T-cell (primary cell): ENCODE measurements at regions not wholly inside any gene's neighbourhood (a gene's known extent, or its start where the extent isn't known, plus 50 kb on each side); places are given as distances from the start of the nearest gene placed in this dataset.
"Not testable (repeated sequence)": the region's sequence is repeated elsewhere in the genome, so short reads cannot be mapped to it uniquely, and the experiment has no call there.

Source experiments
- ATAC-seq, 4 experiments: fragments of 200-7000 bp in 3 of 4; fragments of 150-1000 bp in 1 of 4; cut with Tn5 transposase; replicated peaks in 1 of 4; 1 replicate in 3 of 4; 2 replicates in 1 of 4; pipeline ENCODE4 v1.10.0; 2021; ENCODE audit warnings: moderate library complexity in 3 of 4, mild to moderate bottlenecking in 2 of 4, moderate number of reproducible peaks in 1 of 4
- CTCF ChIA-PET, 2 donors: fragments of 300-600 bp; sonication (Branson Sonifier 250); formaldehyde crosslinking; loops; one replicate each; lab custom pipeline; 2022; ENCODE audit warnings: antibody characterized with exemption in 2 of 2; lab: Charles Lee
- POLR2A ChIA-PET, 2 donors: fragments of 300-600 bp; sonication (Branson Sonifier 250); formaldehyde crosslinking; loops; one replicate each; lab custom pipeline; 2022; ENCODE audit warnings: antibody characterized with exemption in 2 of 2; lab: Charles Lee
- DNase-seq, 35 experiments: peaks; one replicate each; pipeline versions ENCODE4 v3.0.0 to v3.0.0-alpha.2; 2013 to 2023
- H3K27ac ChIP-seq: one replicate; pipeline ENCODE4 v1.5.1; 2013; ENCODE audit warnings: low read length
- H3K27me3 ChIP-seq, 2 experiments: replicated peaks in 1 of 2; 1 replicate in 1 of 2; 2 replicates in 1 of 2; pipeline versions ENCODE4 v1.6.1 to v1.7.0; 2013; ENCODE audit warnings: low read length in 1 of 2, mixed read lengths in 1 of 2; ENCODE audit not compliant: control insufficient read depth in 2 of 2, insufficient read depth in 2 of 2; ENCODE audit errors: extremely low read depth in 1 of 2
- H3K36me3 ChIP-seq, 2 donors: 1 replicate in 1 of 2; 2 replicates in 1 of 2; pipeline versions ENCODE4 v1.6.1 to v1.7.0; 2013; ENCODE audit warnings: low read length in 1 of 2; ENCODE audit not compliant: control insufficient read depth in 2 of 2, insufficient read depth in 1 of 2; ENCODE audit errors: extremely low read depth in 1 of 2
- H3K4me1 ChIP-seq, 2 experiments: 1 replicate in 1 of 2; 2 replicates in 1 of 2; pipeline versions ENCODE4 v1.6.1 to v1.7.0; 2013; ENCODE audit warnings: low read length in 2 of 2, mixed read lengths in 1 of 2; ENCODE audit not compliant: insufficient read depth in 2 of 2, control insufficient read depth in 1 of 2; ENCODE audit errors: extremely low read depth in 1 of 2
- H3K4me3 ChIP-seq, 2 donors: 1 replicate in 1 of 2; 2 replicates in 1 of 2; pipeline versions ENCODE4 v1.5.1 to v1.7.0; 2013; ENCODE audit warnings: mild to moderate bottlenecking in 2 of 2, low read length in 1 of 2, moderate library complexity in 1 of 2; ENCODE audit not compliant: control insufficient read depth in 1 of 2; ENCODE audit errors: extremely low read depth in 1 of 2
- H3K9me3 ChIP-seq: 2 replicates; pipeline ENCODE4 v1.7.0; 2013
- H3K27ac Mint-ChIP-seq, 2 donors: one replicate each; pipeline ENCODE4 v1.8.0; 2020 to 2021; ENCODE audit warnings: mild to moderate bottlenecking in 2 of 2, mixed read lengths in 2 of 2
- H3K27me3 Mint-ChIP-seq, 2 donors: one replicate each; pipeline ENCODE4 v1.8.0; 2021 to 2022; ENCODE audit warnings: mixed read lengths in 2 of 2
- H3K36me3 Mint-ChIP-seq: one replicate; pipeline ENCODE4 v1.8.0; 2021; ENCODE audit warnings: mixed read lengths
- H3K4me1 Mint-ChIP-seq, 3 donors: one replicate each; pipeline ENCODE4 v1.8.0; 2020 to 2022; ENCODE audit warnings: mixed read lengths in 3 of 3, mild to moderate bottlenecking in 1 of 3
- H3K4me3 Mint-ChIP-seq, 3 donors: one replicate each; pipeline ENCODE4 v1.8.0; 2020 to 2022; ENCODE audit warnings: mild to moderate bottlenecking in 3 of 3, mixed read lengths in 3 of 3, moderate library complexity in 3 of 3
- H3K9me3 Mint-ChIP-seq, 3 donors: one replicate each; pipeline ENCODE4 v1.8.0; 2020 to 2022; ENCODE audit warnings: mixed read lengths in 3 of 3
- WGBS: methylation state at CpG from one replicate; pipeline ENCODE4 v1.1.5; 2013; ENCODE audit warnings: missing lambda C conversion rate; ENCODE audit not compliant: insufficient coverage; 5-methylcytosine and 5-hydroxymethylcytosine counted together

GRCh38 chr3:193140381-193140780, 100.6 kb upstream of the PLAAT1 start:
- no peaks in the 10 kb centered on the region for H3K27me3 ChIP-seq
- Mint-ChIP-seq H3K9me3 (peaks cover 0 to 8% (median 7%) of the 10 kb centered on the region in 3 donors), H3K27me3 (peaks cover 0 to 8% of the 10 kb centered on the region in 2 donors), H3K36me3 (no peaks in the 10 kb centered on the region), H3K27ac (no peak overlapping the region), H3K4me1 (no peaks in the 10 kb centered on the region), H3K4me3 (no peak overlapping the region)
- 80% methylated on average over 1 of the region's 2 CpGs for WGBS
- H3K9me3 ChIP-seq: no peaks in the 10 kb centered on the region
- no peak overlapping the region for H3K4me3 ChIP-seq
- no peak for DNase-seq
- no peak overlapping the region for H3K27ac ChIP-seq
- ChIA-PET CTCF (no interaction called here), POLR2A (interaction anchor here in 1 of 2 donors (0.5 kb wide), 1 partner anchor 50 kb away, joined by 3 read pairs; no protein-coding TSS in a partner anchor)
- no peak for ATAC-seq
- H3K36me3 ChIP-seq: no peaks in the 10 kb centered on the region
- no peaks in the 10 kb centered on the region for H3K4me1 ChIP-seq

GRCh38 chr3:193145248-193145647, 95.8 kb upstream of the PLAAT1 start:
- H3K27me3 ChIP-seq: no peaks in the 10 kb centered on the region
- Mint-ChIP-seq H3K27ac (no peak overlapping the region), H3K9me3 (no peaks in the 10 kb centered on the region), H3K27me3 (no peaks in the 10 kb centered on the region), H3K36me3 (no peaks in the 10 kb centered on the region), H3K4me3 (no peak overlapping the region), H3K4me1 (no peaks in the 10 kb centered on the region)
- no peaks in the 10 kb centered on the region for H3K36me3 ChIP-seq
- 100% methylated on average over 1 of the region's 3 CpGs for WGBS
- no peak overlapping the region for H3K4me3 ChIP-seq
- no peaks in the 10 kb centered on the region for H3K4me1 ChIP-seq
- no peak for DNase-seq
- no peak for ATAC-seq
- POLR2A ChIA-PET: no interaction called here
- CTCF ChIA-PET: no interaction called here
- no peaks in the 10 kb centered on the region for H3K9me3 ChIP-seq
- H3K27ac ChIP-seq: no peak overlapping the region

- Mint-ChIP-seq H3K4me1 (no peaks in the 10 kb centered on the region), H3K36me3 (no peaks in the 10 kb centered on the region), H3K4me3 (no peak overlapping the region), H3K27me3 (no peaks in the 10 kb centered on the region), H3K9me3 (no peaks in the 10 kb centered on the region), H3K27ac (no peak overlapping the region)
- ChIA-PET POLR2A (no interaction called here), CTCF (no interaction called here)
- no peaks in the 10 kb centered on the region for H3K9me3 ChIP-seq
- DNase-seq (no peak), ATAC-seq (no peak)
- H3K4me1 ChIP-seq: no peaks in the 10 kb centered on the region
- H3K4me3 ChIP-seq: no peak overlapping the region
- no peaks in the 10 kb centered on the region for H3K36me3 ChIP-seq
- no peak overlapping the region for H3K27ac ChIP-seq
- no peaks in the 10 kb centered on the region for H3K27me3 ChIP-seq
- 84% methylated on average over 4 of the region's 5 CpGs for WGBS
Observed at GRCh38 chr3:193148688-193149473, 92.1 kb upstream of the PLAAT1 start.

- H3K9me3 ChIP-seq: no peaks in the 10 kb centered on the region
- no peaks in the 10 kb centered on the region for H3K4me1 ChIP-seq
- no peaks in the 10 kb centered on the region for H3K4me1 Mint-ChIP-seq
- no peak overlapping the region for H3K27ac ChIP-seq
- no peaks in the 10 kb centered on the region for H3K27me3 Mint-ChIP-seq
- H3K27ac Mint-ChIP-seq: no peak overlapping the region
- H3K9me3 Mint-ChIP-seq: no peaks in the 10 kb centered on the region
- H3K36me3 Mint-ChIP-seq: no peaks in the 10 kb centered on the region
- POLR2A ChIA-PET: no interaction called here
- no peak overlapping the region for H3K4me3 Mint-ChIP-seq
- H3K4me3 ChIP-seq: no peak overlapping the region
- ATAC-seq (no peak), DNase-seq (no peak)
- no peaks in the 10 kb centered on the region for H3K36me3 ChIP-seq
- WGBS: no CpG with 5 or more reads among the region's 2 CpGs
- H3K27me3 ChIP-seq: no peaks in the 10 kb centered on the region
- CTCF ChIA-PET: no interaction called here
Observed at GRCh38 chr3:193149998-193150397, 91.0 kb upstream of the PLAAT1 start.

- H3K9me3 ChIP-seq, DNase-seq, H3K27ac ChIP-seq, H3K4me3 Mint-ChIP-seq, H3K27me3 ChIP-seq, H3K36me3 Mint-ChIP-seq, H3K27ac Mint-ChIP-seq, H3K4me1 Mint-ChIP-seq, H3K4me1 ChIP-seq, ATAC-seq, POLR2A ChIA-PET, H3K4me3 ChIP-seq, H3K9me3 Mint-ChIP-seq, CTCF ChIA-PET, H3K36me3 ChIP-seq, H3K27me3 Mint-ChIP-seq: not testable (repeated sequence)
- WGBS: 82% methylated on average over 2 of the region's 3 CpGs
Observed at GRCh38 chr3:193155044-193155781, 85.8 kb upstream of the PLAAT1 start.

- Histone ChIP-seq H3K27ac (no peak overlapping the region), H3K36me3 (no peaks in the 10 kb centered on the region), H3K9me3 (no peaks in the 10 kb centered on the region), H3K27me3 (no peaks in the 10 kb centered on the region), H3K4me3 (no peak overlapping the region), H3K4me1 (no peaks in the 10 kb centered on the region)
- CTCF ChIA-PET: no interaction called here
- POLR2A ChIA-PET: no interaction called here
- DNase-seq (no peak), ATAC-seq (no peak)
- H3K4me1 Mint-ChIP-seq: no peaks in the 10 kb centered on the region
- H3K9me3 Mint-ChIP-seq: no peaks in the 10 kb centered on the region
- peaks cover 2 to 4% of the 10 kb centered on the region in 2 donors for H3K27me3 Mint-ChIP-seq
- no peak overlapping the region for H3K4me3 Mint-ChIP-seq
- WGBS: 0% methylated on average over 1 of the region's 11 CpGs
- H3K27ac Mint-ChIP-seq: no peak overlapping the region
- H3K36me3 Mint-ChIP-seq: no peaks in the 10 kb centered on the region
Observed at GRCh38 chr3:193157051-193157450, 84.0 kb upstream of the PLAAT1 start.
